ENCODE measurements at regions not wholly inside any gene's neighbourhood (a gene's known extent, or its start where the extent isn't known, plus 50 kb on each side); places are given as distances from the start of the nearest gene placed in this dataset.

GRCh38 chr3:174466471-174467054, 392.6 kb upstream of the NAALADL2 start:
- Histone ChIP-seq H3K9me3 (ENCODE audit: control insufficient read depth, insufficient read depth, low read depth, low read length) (no peaks in the 10 kb centered on the region), H3K27ac (ENCODE audit: extremely low read depth, low read depth, low read length) (no peak overlapping the region), H3K4me1 (ENCODE audit: control insufficient read depth, insufficient read depth, low read length) (no peaks in the 10 kb centered on the region), H3K4me3 (ENCODE audit: low read depth, low read length) (no peak overlapping the region), H3K36me3 (ENCODE audit: control insufficient read depth in 2 of 2, insufficient read depth in 1 of 2, low read length in 2 of 2) (no peaks in the 10 kb centered on the region)
- ChIA-PET POLR2A (no interaction called here), CTCF (interaction anchor here (0.6 kb wide), 1 partner anchor 178 kb away, joined by 3 read pairs; no protein-coding TSS in a partner anchor)
- no peak for TF ChIP-seq TRIM28 (IDR thresholded peaks at IDR 0.05; ENCODE audit: borderline replicate concordance, low read length)
- no peak for TF ChIP-seq ZBTB1 (tag by site-specific recombination; IDR thresholded peaks at IDR 0.05)
- TF ChIP-seq ZNF133 (tag by site-specific recombination; IDR thresholded peaks at IDR 0.05): no peak
- TF ChIP-seq HOXA7 (CRISPR knock-in tag; IDR thresholded peaks at IDR 0.05; ENCODE audit: borderline replicate concordance): no peak
- TF ChIP-seq ZNF114 (tag by site-specific recombination; IDR thresholded peaks at IDR 0.05): no peak

- H3K4me3 ChIP-seq (ENCODE audit: low read depth, low read length): no peak overlapping the region
- H3K4me1 ChIP-seq (ENCODE audit: control insufficient read depth, insufficient read depth, low read length): no peaks in the 10 kb centered on the region
- POLR2A ChIA-PET: no interaction called here
- CTCF ChIA-PET: no interaction called here
- no peaks in the 10 kb centered on the region for H3K9me3 ChIP-seq (ENCODE audit: control insufficient read depth, insufficient read depth, low read depth, low read length)
- H3K27ac ChIP-seq (ENCODE audit: extremely low read depth, low read depth, low read length): no peak overlapping the region
- TF ChIP-seq ZXDB (tag by site-specific recombination; IDR thresholded peaks at IDR 0.05): no peak
- TF ChIP-seq ZFP41 (tag by site-specific recombination; IDR thresholded peaks at IDR 0.05; ENCODE audit: borderline replicate concordance): no peak
- no peak for TF ChIP-seq OVOL3 (tag by site-specific recombination; IDR thresholded peaks at IDR 0.05)
- TF ChIP-seq ZNF266 (tag by site-specific recombination; IDR thresholded peaks at IDR 0.05; ENCODE audit: low read depth): no peak
- no peaks in the 10 kb centered on the region for H3K36me3 ChIP-seq (ENCODE audit: control insufficient read depth in 2 of 2, insufficient read depth in 1 of 2, low read length in 2 of 2)
These were observed 381.6 kb upstream of the NAALADL2 start for GRCh38 chr3:174477491-174477890.

GRCh38 chr3:174480767-174481166, 378.4 kb upstream of the NAALADL2 start:
- no peak overlapping the region for H3K27ac ChIP-seq (ENCODE audit: extremely low read depth, low read depth, low read length)
- ChIA-PET CTCF (no interaction called here), POLR2A (no interaction called here)
- no peaks in the 10 kb centered on the region for H3K9me3 ChIP-seq (ENCODE audit: control insufficient read depth, insufficient read depth, low read depth, low read length)
- no peak overlapping the region for H3K4me3 ChIP-seq (ENCODE audit: low read depth, low read length)
- H3K36me3 ChIP-seq (ENCODE audit: control insufficient read depth in 2 of 2, insufficient read depth in 1 of 2, low read length in 2 of 2): no peaks in the 10 kb centered on the region
- no peak for TF ChIP-seq ZNF624 (tag by site-specific recombination; IDR thresholded peaks at IDR 0.05)
- TF ChIP-seq ZNF239 (tag by site-specific recombination; IDR thresholded peaks at IDR 0.05): no peak
- H3K4me1 ChIP-seq (ENCODE audit: control insufficient read depth, insufficient read depth, low read length): no peaks in the 10 kb centered on the region

GRCh38 chr3:174482541-174482940, 376.6 kb upstream of the NAALADL2 start:
- ChIA-PET POLR2A (no interaction called here), CTCF (no interaction called here)
- no peak overlapping the region for H3K27ac ChIP-seq (ENCODE audit: extremely low read depth, low read depth, low read length)
- H3K4me1 ChIP-seq (ENCODE audit: control insufficient read depth, insufficient read depth, low read length): no peaks in the 10 kb centered on the region
- no peak for TF ChIP-seq ZNF513 (tag by site-specific recombination; IDR thresholded peaks at IDR 0.05)
- TF ChIP-seq PRDM4 (tag by site-specific recombination; IDR thresholded peaks at IDR 0.05): no peak
- no peak for TF ChIP-seq ZNF2 (tag by site-specific recombination; IDR thresholded peaks at IDR 0.05)
- TF ChIP-seq ZNF791 (tag by site-specific recombination; IDR thresholded peaks at IDR 0.05): no peak
- no peak for TF ChIP-seq ZNF544 (tag by site-specific recombination; IDR thresholded peaks at IDR 0.05)
- TF ChIP-seq ZNF660 (tag by site-specific recombination; IDR thresholded peaks at IDR 0.05): no peak
- no peak for TF ChIP-seq ZNF704 (tag by site-specific recombination; IDR thresholded peaks at IDR 0.05)
- no peak overlapping the region for H3K4me3 ChIP-seq (ENCODE audit: low read depth, low read length)
- H3K36me3 ChIP-seq (ENCODE audit: control insufficient read depth in 2 of 2, insufficient read depth in 1 of 2, low read length in 2 of 2): no peaks in the 10 kb centered on the region
- no peaks in the 10 kb centered on the region for H3K9me3 ChIP-seq (ENCODE audit: control insufficient read depth, insufficient read depth, low read depth, low read length)

Measured in HEK293 (cell line).